ENCODE measurements at regions not wholly inside any gene's neighbourhood (a gene's known extent, or its start where the extent isn't known, plus 50 kb on each side); places are given as distances from the start of the nearest gene placed in this dataset.

DNA sequence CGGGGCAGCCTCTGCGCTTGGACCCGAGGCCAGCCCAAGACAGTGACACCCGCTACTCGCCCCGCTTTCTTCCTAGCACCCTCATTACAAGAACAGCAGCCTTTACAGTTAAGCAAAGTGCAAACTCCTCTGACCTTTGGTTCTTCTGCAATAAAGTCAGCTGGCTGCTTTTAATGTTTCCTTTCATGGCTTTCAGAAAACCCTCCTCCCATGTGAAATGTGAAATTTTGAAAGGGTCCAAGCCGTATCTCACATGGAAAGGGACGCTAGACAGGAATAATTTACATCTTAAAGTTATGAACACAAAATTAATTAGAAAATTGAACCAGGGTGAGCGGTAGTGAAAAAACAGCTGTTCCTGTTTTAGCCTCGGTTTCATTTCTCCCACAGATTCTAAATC lies 520.1 kb upstream of the FRG1 start:
- 91 to 100% methylated on average over 2 to 8 of the region's 10 CpGs for WGBS, 2 experiments (ENCODE audit: insufficient coverage in 2 of 2)
- no peak overlapping the region for H3K27ac ChIP-seq (ENCODE audit: low read depth, low read length, severe bottlenecking)

DNA sequence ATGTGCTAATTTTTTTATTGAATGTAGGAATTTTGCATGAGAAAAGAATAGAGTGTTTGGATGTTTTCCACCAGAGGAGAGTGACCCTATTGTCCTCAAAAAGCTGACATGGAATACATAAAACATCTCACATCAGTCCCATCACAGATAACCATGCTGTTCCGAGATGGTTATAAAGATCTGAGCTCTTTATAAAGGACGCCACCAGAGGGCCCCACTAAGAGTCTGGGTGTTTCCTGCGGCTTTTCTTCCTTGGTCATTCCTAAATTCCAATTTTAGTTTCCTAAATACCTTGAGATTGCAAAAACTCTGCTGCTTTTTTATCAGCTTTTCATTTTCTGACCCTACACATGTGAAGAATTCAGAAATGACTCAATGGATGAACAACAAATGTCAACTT lies 504.5 kb upstream of the FRG1 start:
- H3K4me1 ChIP-seq (ENCODE audit: control insufficient read depth, insufficient read depth, low read length, poor library complexity, severe bottlenecking): peaks cover 5% of the 10 kb centered on the region
- no peaks in the 10 kb centered on the region for H3K9me3 ChIP-seq (ENCODE audit: control insufficient read depth, low read length)
- H3K4me3 ChIP-seq (ENCODE audit: extremely low read depth, insufficient read depth, low read length, poor library complexity, severe bottlenecking): no peak overlapping the region
- 72 to 80% methylated on average over 3 of the region's 3 CpGs for WGBS, 2 experiments (ENCODE audit: insufficient coverage in 2 of 2)
- H3K27ac ChIP-seq (ENCODE audit: low read depth, low read length, severe bottlenecking): no peak overlapping the region
- no peaks in the 10 kb centered on the region for H3K36me3 ChIP-seq (ENCODE audit: control insufficient read depth, insufficient read depth, low read length)

More for the DNA sequence above, 520.1 kb upstream of the FRG1 start:
- no peaks in the 10 kb centered on the region for H3K9me3 ChIP-seq (ENCODE audit: control insufficient read depth, low read length)
- no peak overlapping the region for H3K4me3 ChIP-seq (ENCODE audit: extremely low read depth, insufficient read depth, low read length, poor library complexity, severe bottlenecking)
- H3K36me3 ChIP-seq (ENCODE audit: control insufficient read depth, insufficient read depth, low read length): no peaks in the 10 kb centered on the region
- no peaks in the 10 kb centered on the region for H3K4me1 ChIP-seq (ENCODE audit: control insufficient read depth, insufficient read depth, low read length, poor library complexity, severe bottlenecking)

DNA sequence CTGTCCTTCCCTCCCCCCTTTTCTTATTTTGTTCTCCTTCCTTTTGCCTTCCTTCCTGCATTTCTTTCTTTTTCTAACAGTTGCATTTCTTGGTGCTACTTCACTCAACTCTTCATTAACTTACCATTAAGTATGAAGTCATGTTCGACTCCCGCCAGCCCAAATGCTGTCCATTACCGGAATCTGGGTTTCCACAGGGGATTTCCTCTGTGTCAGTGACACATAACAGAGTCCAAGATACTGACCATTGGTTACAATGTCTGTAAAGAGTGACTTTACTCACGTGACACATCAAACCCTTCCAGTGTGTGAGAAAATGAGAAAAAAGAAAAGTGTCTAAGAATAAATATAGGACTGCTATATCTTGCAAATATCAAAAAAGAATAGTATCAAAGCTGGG lies 500.0 kb upstream of the FRG1 start:
- H3K9me3 ChIP-seq (ENCODE audit: control insufficient read depth, low read length): no peaks in the 10 kb centered on the region
- no peaks in the 10 kb centered on the region for H3K36me3 ChIP-seq (ENCODE audit: control insufficient read depth, insufficient read depth, low read length)
- no peak overlapping the region for H3K4me3 ChIP-seq (ENCODE audit: extremely low read depth, insufficient read depth, low read length, poor library complexity, severe bottlenecking)
- WGBS, 2 experiments (ENCODE audit: insufficient coverage in 2 of 2): 96 to 100% methylated on average over 3 of the region's 4 CpGs
- H3K27ac ChIP-seq (ENCODE audit: low read depth, low read length, severe bottlenecking): no peak overlapping the region
- H3K4me1 ChIP-seq (ENCODE audit: control insufficient read depth, insufficient read depth, low read length, poor library complexity, severe bottlenecking): peaks cover 5% of the 10 kb centered on the region

DNA sequence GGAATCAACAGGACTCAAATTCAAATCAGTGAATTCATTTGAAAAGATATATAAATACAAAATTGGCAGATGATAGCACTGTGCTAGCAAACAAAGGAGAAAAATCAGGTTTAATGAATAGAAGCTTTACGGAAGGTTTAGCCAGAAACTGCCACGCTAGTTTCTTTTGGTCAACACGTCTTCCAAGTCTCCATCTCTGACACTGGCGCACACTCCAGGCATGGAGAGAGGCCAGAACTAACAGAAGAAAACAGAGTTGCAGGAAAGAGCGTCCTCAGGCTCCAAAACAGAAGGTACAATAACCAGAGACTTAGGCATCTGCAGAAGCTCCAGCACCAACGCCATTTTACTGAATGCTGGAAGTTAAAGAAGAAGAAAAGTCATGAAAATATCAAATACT lies 497.3 kb upstream of the FRG1 start:
- Histone ChIP-seq H3K9me3 (ENCODE audit: control insufficient read depth, low read length) (no peaks in the 10 kb centered on the region), H3K36me3 (ENCODE audit: control insufficient read depth, insufficient read depth, low read length) (no peaks in the 10 kb centered on the region), H3K27ac (ENCODE audit: low read depth, low read length, severe bottlenecking) (no peak overlapping the region), H3K4me1 (ENCODE audit: control insufficient read depth, insufficient read depth, low read length, poor library complexity, severe bottlenecking) (peaks cover 5% of the 10 kb centered on the region), H3K4me3 (ENCODE audit: extremely low read depth, insufficient read depth, low read length, poor library complexity, severe bottlenecking) (no peak overlapping the region)
- WGBS, 2 experiments (ENCODE audit: insufficient coverage in 2 of 2): 96 to 100% methylated on average over 3 to 4 of the region's 6 CpGs

DNA sequence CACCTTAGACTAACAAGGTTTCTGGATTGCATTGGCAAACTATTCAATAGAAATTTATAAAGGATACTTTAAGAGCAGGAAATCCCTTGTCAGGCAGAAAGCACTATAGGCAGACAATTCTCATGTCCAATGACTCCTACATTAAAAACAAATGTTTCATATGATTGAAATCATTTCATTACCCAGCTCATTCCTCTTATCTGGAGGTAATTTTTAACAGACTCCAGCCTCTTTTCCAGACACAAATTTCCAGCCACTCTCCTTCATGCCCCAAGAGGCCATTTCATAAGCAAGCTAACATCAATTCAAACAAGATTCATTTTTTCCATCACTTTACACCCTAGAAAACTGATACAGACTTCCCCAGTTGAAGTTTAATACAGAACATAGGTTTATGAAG lies 495.1 kb upstream of the FRG1 start:
- H3K4me3 ChIP-seq (ENCODE audit: extremely low read depth, insufficient read depth, low read length, poor library complexity, severe bottlenecking): no peak overlapping the region
- H3K36me3 ChIP-seq (ENCODE audit: control insufficient read depth, insufficient read depth, low read length): no peaks in the 10 kb centered on the region
- H3K27ac ChIP-seq (ENCODE audit: low read depth, low read length, severe bottlenecking): no peak overlapping the region
- peaks cover 3% of the 10 kb centered on the region for H3K9me3 ChIP-seq (ENCODE audit: control insufficient read depth, low read length)
- H3K4me1 ChIP-seq (ENCODE audit: control insufficient read depth, insufficient read depth, low read length, poor library complexity, severe bottlenecking): peaks cover 3% of the 10 kb centered on the region

DNA sequence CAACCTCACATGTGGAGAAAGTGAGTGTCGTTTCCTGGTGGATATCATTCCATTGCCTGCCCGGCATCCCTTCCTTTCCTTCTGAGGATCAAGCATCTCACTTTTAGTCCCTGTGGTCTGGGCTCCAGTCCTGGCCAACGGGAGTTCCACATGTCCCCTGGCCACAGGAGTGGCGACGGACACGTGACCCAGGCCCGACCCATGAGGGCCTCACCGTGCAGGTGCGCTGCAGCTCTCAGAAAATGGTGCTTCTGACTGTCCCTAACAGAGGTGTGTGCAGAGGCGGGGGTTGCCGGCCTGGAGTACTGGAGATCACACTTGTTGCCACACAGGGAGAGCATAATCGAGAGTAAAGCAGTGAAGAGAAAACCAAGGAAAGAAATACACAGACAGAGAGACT lies 476.9 kb upstream of the FRG1 start:
- WGBS, 2 experiments (ENCODE audit: insufficient coverage in 2 of 2): 90 to 96% methylated on average over 8 to 11 of the region's 12 CpGs
- H3K4me1 ChIP-seq (ENCODE audit: control insufficient read depth, insufficient read depth, low read length, poor library complexity, severe bottlenecking): no peaks in the 10 kb centered on the region
- no peak overlapping the region for H3K4me3 ChIP-seq (ENCODE audit: extremely low read depth, insufficient read depth, low read length, poor library complexity, severe bottlenecking)

DNA sequence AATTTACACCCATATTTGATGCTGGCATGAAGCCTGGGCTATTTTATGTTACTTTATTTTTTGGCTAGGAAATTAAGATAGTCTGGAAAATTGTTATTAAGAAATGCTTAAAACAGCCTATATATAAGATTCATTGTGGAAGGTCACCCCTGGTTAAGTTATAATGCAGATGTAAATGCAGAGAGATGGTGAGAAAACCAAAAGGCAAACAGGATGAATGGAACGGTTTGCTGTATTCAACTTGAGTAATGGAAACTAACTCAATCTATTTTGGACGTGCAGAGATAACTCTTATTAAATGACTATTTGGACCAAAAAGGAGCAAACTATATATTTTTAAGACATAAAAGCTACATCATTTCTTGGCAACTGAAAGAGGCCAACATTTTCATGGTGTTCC lies 446.3 kb upstream of the FRG1 start:
- Histone ChIP-seq H3K27ac (ENCODE audit: low read depth, low read length, severe bottlenecking) (no peak overlapping the region), H3K4me1 (ENCODE audit: control insufficient read depth, insufficient read depth, low read length, poor library complexity, severe bottlenecking) (no peaks in the 10 kb centered on the region), H3K9me3 (ENCODE audit: control insufficient read depth, low read length) (no peaks in the 10 kb centered on the region), H3K4me3 (ENCODE audit: extremely low read depth, insufficient read depth, low read length, poor library complexity, severe bottlenecking) (no peak overlapping the region), H3K36me3 (ENCODE audit: control insufficient read depth, insufficient read depth, low read length) (no peaks in the 10 kb centered on the region)
- WGBS, 2 experiments (ENCODE audit: insufficient coverage in 2 of 2): 60% methylated on average over 1 of the region's 2 CpGs; no CpG with 5 or more reads in 1 of the 2 experiments

More for the DNA sequence above, 476.9 kb upstream of the FRG1 start:
- no peaks in the 10 kb centered on the region for H3K9me3 ChIP-seq (ENCODE audit: control insufficient read depth, low read length)
- H3K27ac ChIP-seq (ENCODE audit: low read depth, low read length, severe bottlenecking): no peak overlapping the region
- no peaks in the 10 kb centered on the region for H3K36me3 ChIP-seq (ENCODE audit: control insufficient read depth, insufficient read depth, low read length)

DNA sequence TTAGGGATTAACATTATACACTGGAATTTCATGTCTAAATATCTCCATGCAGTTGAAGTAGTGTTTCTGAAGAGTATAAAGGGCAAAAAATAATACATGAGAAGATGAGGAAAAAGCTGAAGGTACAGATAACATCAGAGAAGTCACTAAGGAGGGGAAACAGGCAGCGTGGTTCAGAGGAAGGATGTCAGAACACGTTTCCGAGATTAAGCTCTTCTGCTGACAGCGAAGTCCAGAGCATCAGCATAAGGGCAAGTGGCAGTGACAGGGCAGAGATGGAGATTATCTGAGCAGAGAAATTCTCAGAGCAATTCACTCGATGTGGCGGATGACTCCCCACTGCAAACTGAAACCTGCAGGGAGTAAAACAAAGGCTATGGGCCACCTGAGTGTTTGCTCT lies 443.2 kb upstream of the FRG1 start:
- WGBS, 2 experiments (ENCODE audit: insufficient coverage in 2 of 2): 80 to 81% methylated on average over 6 of the region's 6 CpGs
- H3K4me3 ChIP-seq (ENCODE audit: extremely low read depth, insufficient read depth, low read length, poor library complexity, severe bottlenecking): no peak overlapping the region
- H3K36me3 ChIP-seq (ENCODE audit: control insufficient read depth, insufficient read depth, low read length): no peaks in the 10 kb centered on the region
- H3K4me1 ChIP-seq (ENCODE audit: control insufficient read depth, insufficient read depth, low read length, poor library complexity, severe bottlenecking): no peaks in the 10 kb centered on the region
- no peaks in the 10 kb centered on the region for H3K9me3 ChIP-seq (ENCODE audit: control insufficient read depth, low read length)
- no peak overlapping the region for H3K27ac ChIP-seq (ENCODE audit: low read depth, low read length, severe bottlenecking)

DNA sequence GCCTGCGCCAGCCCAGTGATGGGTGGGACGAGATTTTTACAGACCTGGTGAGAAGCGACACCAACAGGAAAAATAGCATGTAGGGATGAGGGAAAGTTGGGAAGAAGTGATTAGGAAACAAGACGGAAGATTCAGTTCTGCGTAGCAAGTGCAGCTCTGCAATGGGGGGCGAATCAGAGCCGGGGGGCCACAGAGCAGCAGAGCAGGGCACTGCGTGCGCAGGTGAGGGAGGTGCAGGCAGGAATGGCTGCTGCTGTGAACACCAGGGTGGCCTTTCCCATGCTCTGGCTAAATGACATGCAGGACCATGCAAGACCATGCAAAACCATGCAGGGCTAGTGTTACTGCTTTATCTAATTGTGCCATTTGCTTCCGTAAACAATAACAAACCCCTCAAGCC lies 442.7 kb upstream of the FRG1 start:
- Histone ChIP-seq H3K9me3 (ENCODE audit: control insufficient read depth, low read length) (no peaks in the 10 kb centered on the region), H3K36me3 (ENCODE audit: control insufficient read depth, insufficient read depth, low read length) (no peaks in the 10 kb centered on the region), H3K27ac (ENCODE audit: low read depth, low read length, severe bottlenecking) (no peak overlapping the region), H3K4me1 (ENCODE audit: control insufficient read depth, insufficient read depth, low read length, poor library complexity, severe bottlenecking) (no peaks in the 10 kb centered on the region), H3K4me3 (ENCODE audit: extremely low read depth, insufficient read depth, low read length, poor library complexity, severe bottlenecking) (no peak overlapping the region)
- 86 to 94% methylated on average over 7 to 10 of the region's 10 CpGs for WGBS, 2 experiments (ENCODE audit: insufficient coverage in 2 of 2)

DNA sequence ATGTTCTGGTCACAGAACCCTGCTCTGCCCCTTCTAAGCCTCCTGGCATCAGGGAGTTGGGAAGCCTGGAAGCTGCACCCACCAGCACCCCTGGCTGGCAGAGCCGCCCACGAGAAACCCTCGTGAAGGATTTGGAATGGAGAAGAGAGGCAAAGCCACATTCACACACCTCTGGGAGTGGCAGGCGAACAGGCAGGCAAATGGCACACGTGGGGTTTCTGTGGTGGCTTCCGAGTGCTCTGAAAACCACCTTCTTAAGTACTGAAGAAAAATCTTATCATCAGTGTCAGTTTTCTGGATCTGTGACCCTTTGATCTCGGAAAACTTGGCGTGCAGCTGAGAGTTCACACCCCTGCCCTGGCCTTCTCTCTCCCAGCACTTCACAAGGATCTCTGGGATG lies 442.2 kb upstream of the FRG1 start:
- no peaks in the 10 kb centered on the region for H3K4me1 ChIP-seq (ENCODE audit: control insufficient read depth, insufficient read depth, low read length, poor library complexity, severe bottlenecking)
- no peaks in the 10 kb centered on the region for H3K36me3 ChIP-seq (ENCODE audit: control insufficient read depth, insufficient read depth, low read length)
- no peak overlapping the region for H3K27ac ChIP-seq (ENCODE audit: low read depth, low read length, severe bottlenecking)
- WGBS, 2 experiments (ENCODE audit: insufficient coverage in 2 of 2): 76 to 83% methylated on average over 6 to 8 of the region's 8 CpGs
- H3K9me3 ChIP-seq (ENCODE audit: control insufficient read depth, low read length): no peaks in the 10 kb centered on the region
- no peak overlapping the region for H3K4me3 ChIP-seq (ENCODE audit: extremely low read depth, insufficient read depth, low read length, poor library complexity, severe bottlenecking)

DNA sequence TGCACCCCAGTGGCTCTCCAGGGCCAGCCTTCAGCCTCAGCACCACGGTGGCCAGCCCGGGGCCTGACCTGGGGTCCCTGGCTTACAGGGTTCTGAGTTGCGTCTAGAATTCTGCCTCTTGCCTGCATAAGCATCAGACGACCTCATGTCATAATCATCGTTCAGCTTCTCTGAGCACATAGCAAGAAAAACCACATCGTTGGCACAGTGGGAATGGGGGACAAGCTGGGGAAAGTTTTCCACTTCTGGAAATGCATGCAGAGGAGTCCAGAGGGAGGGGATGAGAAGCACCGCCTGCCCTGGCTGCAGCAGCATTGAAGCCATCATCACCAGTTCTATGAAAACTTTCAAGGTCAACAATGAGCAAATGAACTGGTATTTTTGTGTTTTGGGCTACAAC lies 441.0 kb upstream of the FRG1 start:
- Histone ChIP-seq H3K4me1 (ENCODE audit: control insufficient read depth, insufficient read depth, low read length, poor library complexity, severe bottlenecking) (no peaks in the 10 kb centered on the region), H3K27ac (ENCODE audit: low read depth, low read length, severe bottlenecking) (no peak overlapping the region), H3K4me3 (ENCODE audit: extremely low read depth, insufficient read depth, low read length, poor library complexity, severe bottlenecking) (no peak overlapping the region), H3K9me3 (ENCODE audit: control insufficient read depth, low read length) (no peaks in the 10 kb centered on the region), H3K36me3 (ENCODE audit: control insufficient read depth, insufficient read depth, low read length) (no peaks in the 10 kb centered on the region)
- WGBS, 2 experiments (ENCODE audit: insufficient coverage in 2 of 2): 86 to 94% methylated on average over 6 of the region's 7 CpGs

DNA sequence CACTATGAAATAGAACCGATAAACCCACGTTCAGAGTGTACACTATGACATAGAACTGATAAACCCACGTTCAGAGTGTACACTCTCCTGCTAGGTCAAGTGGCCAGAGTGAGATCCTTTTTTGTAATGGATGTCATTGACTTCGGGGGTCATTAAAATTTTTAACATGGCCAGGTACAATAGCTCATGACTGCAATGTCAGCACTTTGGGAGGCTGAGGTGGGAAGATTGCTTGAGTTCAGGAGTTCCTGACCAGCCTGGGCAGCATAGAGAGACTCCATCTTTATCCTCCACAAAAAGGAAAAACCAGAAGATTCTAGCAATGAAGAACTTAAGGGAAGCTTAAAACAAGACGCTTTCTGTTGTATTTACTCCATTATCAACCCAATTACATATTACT lies 439.7 kb upstream of the FRG1 start:
- Histone ChIP-seq H3K36me3 (ENCODE audit: control insufficient read depth, insufficient read depth, low read length) (no peaks in the 10 kb centered on the region), H3K9me3 (ENCODE audit: control insufficient read depth, low read length) (no peaks in the 10 kb centered on the region), H3K27ac (ENCODE audit: low read depth, low read length, severe bottlenecking) (no peak overlapping the region), H3K4me3 (ENCODE audit: extremely low read depth, insufficient read depth, low read length, poor library complexity, severe bottlenecking) (no peak overlapping the region), H3K4me1 (ENCODE audit: control insufficient read depth, insufficient read depth, low read length, poor library complexity, severe bottlenecking) (no peaks in the 10 kb centered on the region)
- 89 to 94% methylated on average over 4 of the region's 5 CpGs for WGBS, 2 experiments (ENCODE audit: insufficient coverage in 2 of 2)
